Stomach (tissue), 8 donors: ENCODE measurements at regions not wholly inside any gene's neighbourhood (a gene's known extent, or its start where the extent isn't known, plus 50 kb on each side); places are given as distances from the start of the nearest gene placed in this dataset.
A peak's percentile ranks its signal among the peaks of the same experiment; 100 is the strongest.

ENCODE experiments used
- DNase-seq, 2 donors: peaks; one replicate each; pipeline versions ENCODE4 v3.0.0 to v3.0.0-alpha.2; 2013 to 2019
- H3K27ac ChIP-seq, 5 donors: fragments of 200-600 bp in 4 of 5; sonication (generic) in 4 of 5; one replicate each; pipeline ENCODE4 v1.5.1; 2013 to 2019; ENCODE audit warnings: mild to moderate bottlenecking in 1 of 5, moderate library complexity in 1 of 5
- H3K27me3 ChIP-seq, 3 donors: fragments of 200-600 bp; sonication (generic); one replicate each; pipeline ENCODE4 v1.5.1; 2017 to 2019; ENCODE audit warnings: mixed run types in 1 of 3
- H3K36me3 ChIP-seq, 4 donors: fragments of 200-600 bp; sonication (generic); 1 replicate in 3 of 4; 2 replicates in 1 of 4; pipeline ENCODE4 v1.5.1; 2016 to 2019
- H3K4me1 ChIP-seq, 4 donors: fragments of 200-600 bp; sonication (generic); one replicate each; pipeline ENCODE4 v1.5.1; 2016 to 2019
- H3K4me3 ChIP-seq, 4 donors: fragments of 200-600 bp; sonication (generic) in 3 of 4; one replicate each; pipeline ENCODE4 v1.5.1; 2016 to 2019; ENCODE audit warnings: mild to moderate bottlenecking in 1 of 4
- H3K9me3 ChIP-seq, 4 donors: fragments of 200-600 bp; sonication (generic); one replicate each; pipeline ENCODE4 v1.5.1; 2016 to 2019
- CTCF ChIP-seq, 7 experiments: fragments of 450-650 bp in 4 of 7; fragments of 200-600 bp in 3 of 7; sonication (generic) in 3 of 7; IDR thresholded peaks; one replicate each; pipeline ENCODE4 v1.5.1; 2016 to 2019; ENCODE audit warnings: antibody characterized with exemption in 7 of 7, control low read depth in 2 of 7, mild to moderate bottlenecking in 1 of 7
- EP300 ChIP-seq: sonication (generic); formaldehyde crosslinking; IDR thresholded peaks from one replicate; pipeline ENCODE4 v1.6.1; 2017; ENCODE audit warnings: antibody characterized with exemption
- POLR2A ChIP-seq, 4 donors: fragments of 450-650 bp; IDR thresholded peaks; one replicate each; pipeline ENCODE4 v1.6.1; 2016; ENCODE audit warnings: antibody characterized with exemption in 4 of 4, control low read depth in 2 of 4, mild to moderate bottlenecking in 1 of 4, moderate library complexity in 1 of 4
- POLR2AphosphoS5 ChIP-seq, 3 donors: sonication (generic); formaldehyde crosslinking; IDR thresholded peaks; one replicate each; pipeline ENCODE4 v1.6.1; 2016; ENCODE audit warnings: antibody characterized with exemption in 3 of 3
- whole genome bisulfite sequencing, 5 donors: extraction: QIAGEN DNeasy Blood & Tissue Kit in 3 of 5; methylation state at CpG; one replicate each; pipeline versions ENCODE4 v1.1.5 to v1.1.7; 2013 to 2018; 5-methylcytosine and 5-hydroxymethylcytosine counted together
- intact Hi-C: fragments of 100-400 bp; cut with DNase I; formaldehyde crosslinking; loops from one replicate; pipeline ENCODE4 v1.15.1; 2023; ENCODE audit warnings: low total_unique reads
- donor health status: healthy with polysubstance abuse.
- donor health status: Bipolar disorder and iron deficiency.
- donor health status: healthy.

- H3K4me1 ChIP-seq = peaks cover 0 to 21% (median 10%) of the 10 kb centered on the region in 4 donors
- H3K36me3 ChIP-seq = no peaks in the 10 kb centered on the region
- TF ChIP-seq POLR2AphosphoS5 (IDR thresholded peaks at IDR 0.05) (no peak), POLR2A (IDR thresholded peaks at IDR 0.05) (no peak), CTCF (IDR thresholded peaks at IDR 0.05) (no peak), EP300 (no peak)
- H3K9me3 ChIP-seq = no peaks in the 10 kb centered on the region
- intact Hi-C loops = no loop called here
- 3 to 44% (median 10%) methylated on average over 34 to 66 of the region's 66 CpGs for WGBS, 5 donors
- peak overlapping the region; percentile 76 to 86 (median 84) for H3K27ac ChIP-seq
- DNase-seq = peak; percentile 53 to 81
- H3K27me3 ChIP-seq = no peaks in the 10 kb centered on the region
- H3K4me3 ChIP-seq = peak overlapping the region; percentile 48 to 56 (median 52)
Observed at GRCh38 chr3:27632431-27633223, 89.5 kb downstream of the EOMES start.

- Histone ChIP-seq H3K4me3 (no peak overlapping the region), H3K36me3 (no peaks in the 10 kb centered on the region), H3K27me3 (no peaks in the 10 kb centered on the region), H3K4me1 (peaks cover 0 to 29% (median 10%) of the 10 kb centered on the region in 4 donors), H3K9me3 (no peaks in the 10 kb centered on the region), H3K27ac (no peak overlapping the region)
- DNase-seq = no peak
- intact Hi-C loops = no loop called here
- TF ChIP-seq CTCF (IDR thresholded peaks at IDR 0.05) = no peak
- 75 to 82% (median 81%) methylated on average over 4 of the region's 4 CpGs for WGBS, 5 donors
Observed at GRCh38 chr3:27630885-27631284, 91.2 kb downstream of the EOMES start.

GRCh38 chr3:27629366-27629765 is 92.8 kb downstream of the EOMES start:
- Histone ChIP-seq H3K9me3 (no peaks in the 10 kb centered on the region), H3K36me3 (no peaks in the 10 kb centered on the region), H3K27me3 (no peaks in the 10 kb centered on the region), H3K27ac (no peak overlapping the region), H3K4me1 (peaks cover 0 to 18% (median 8%) of the 10 kb centered on the region in 4 donors), H3K4me3 (no peak overlapping the region)
- WGBS, 5 donors = 48 to 65% (median 51%) methylated on average over 2 of the region's 2 CpGs
- DNase-seq = no peak
- no peak for TF ChIP-seq CTCF (IDR thresholded peaks at IDR 0.05)
- TF ChIP-seq POLR2A (IDR thresholded peaks at IDR 0.05) = no peak
- TF ChIP-seq POLR2AphosphoS5 (IDR thresholded peaks at IDR 0.05) = no peak
- no peak for TF ChIP-seq EP300
- intact Hi-C loops = no loop called here

- no peak for DNase-seq
- H3K4me3 ChIP-seq = no peak overlapping the region
- 75 to 80% (median 80%) methylated on average over 5 of the region's 5 CpGs for WGBS, 5 donors
- no peaks in the 10 kb centered on the region for H3K27me3 ChIP-seq
- intact Hi-C loops = no loop called here
- no peak for TF ChIP-seq EP300
- peaks cover 0 to 15% (median 0%) of the 10 kb centered on the region in 4 donors for H3K4me1 ChIP-seq
- no peaks in the 10 kb centered on the region for H3K36me3 ChIP-seq
- H3K27ac ChIP-seq = no peak overlapping the region
- H3K9me3 ChIP-seq = no peaks in the 10 kb centered on the region
Observed at GRCh38 chr3:27628026-27628750, 93.9 kb downstream of the EOMES start.
